ENCODE measurements at regions not wholly inside any gene's neighbourhood (a gene's known extent, or its start where the extent isn't known, plus 50 kb on each side); places are given as distances from the start of the nearest gene placed in this dataset.

DNA sequence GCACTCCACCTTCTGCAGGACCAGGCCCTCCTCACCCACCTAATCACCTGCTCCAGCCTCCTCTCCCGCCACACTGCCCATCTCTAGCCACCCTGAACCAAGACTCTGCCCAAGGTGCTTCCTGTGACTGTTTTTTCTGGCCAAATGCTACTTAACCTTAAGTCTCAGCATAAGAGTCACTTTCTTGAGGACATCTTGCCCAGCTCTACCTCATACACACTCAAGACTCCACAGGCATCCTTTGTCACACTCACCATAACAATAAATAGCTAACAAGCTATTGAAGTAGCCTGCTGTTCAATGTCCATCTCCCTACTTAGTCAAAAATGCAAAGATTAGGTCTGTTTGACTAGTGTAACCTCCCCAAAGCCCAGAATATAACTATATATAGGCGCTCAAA, 455.4 kb upstream of the NFE2L3 start:
- TF ChIP-seq CTCF (IDR thresholded peaks at IDR 0.05) (no peak), POLR2A (IDR thresholded peaks at IDR 0.05) (no peak)

Data from gastroesophageal sphincter (tissue), 3 donors.